ENCODE measurements at regions not wholly inside any gene's neighbourhood (a gene's known extent, or its start where the extent isn't known, plus 50 kb on each side); places are given as distances from the start of the nearest gene placed in this dataset.
A peak's percentile ranks its signal among the peaks of the same experiment; 100 is the strongest.

DNA sequence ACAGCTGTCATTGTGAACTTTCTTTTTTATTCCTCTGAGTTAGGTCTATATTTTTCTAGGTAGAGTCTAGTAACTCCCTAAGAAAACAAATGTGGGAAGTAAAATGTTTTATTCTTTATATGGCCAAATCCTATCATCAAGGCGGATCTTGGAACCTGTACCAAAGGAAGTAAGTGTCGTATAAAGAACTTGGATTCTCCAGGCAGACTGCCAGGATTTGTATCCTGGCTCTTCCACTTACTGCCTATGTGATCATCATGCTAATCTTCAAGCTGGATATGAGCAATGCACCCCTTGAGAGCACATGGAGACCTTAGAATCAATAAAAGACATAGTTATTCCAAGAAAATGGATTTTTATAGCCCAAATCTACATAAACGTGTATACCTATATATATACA, 286.5 kb downstream of the PCDH17 start:
- H3K9me3 ChIP-seq = no peaks in the 10 kb centered on the region
- H3K4me3 ChIP-seq = no peak overlapping the region
- H3K4me1 ChIP-seq = no peaks in the 10 kb centered on the region
- no peak overlapping the region for H3K27ac ChIP-seq
- TF ChIP-seq, protein P1, sequence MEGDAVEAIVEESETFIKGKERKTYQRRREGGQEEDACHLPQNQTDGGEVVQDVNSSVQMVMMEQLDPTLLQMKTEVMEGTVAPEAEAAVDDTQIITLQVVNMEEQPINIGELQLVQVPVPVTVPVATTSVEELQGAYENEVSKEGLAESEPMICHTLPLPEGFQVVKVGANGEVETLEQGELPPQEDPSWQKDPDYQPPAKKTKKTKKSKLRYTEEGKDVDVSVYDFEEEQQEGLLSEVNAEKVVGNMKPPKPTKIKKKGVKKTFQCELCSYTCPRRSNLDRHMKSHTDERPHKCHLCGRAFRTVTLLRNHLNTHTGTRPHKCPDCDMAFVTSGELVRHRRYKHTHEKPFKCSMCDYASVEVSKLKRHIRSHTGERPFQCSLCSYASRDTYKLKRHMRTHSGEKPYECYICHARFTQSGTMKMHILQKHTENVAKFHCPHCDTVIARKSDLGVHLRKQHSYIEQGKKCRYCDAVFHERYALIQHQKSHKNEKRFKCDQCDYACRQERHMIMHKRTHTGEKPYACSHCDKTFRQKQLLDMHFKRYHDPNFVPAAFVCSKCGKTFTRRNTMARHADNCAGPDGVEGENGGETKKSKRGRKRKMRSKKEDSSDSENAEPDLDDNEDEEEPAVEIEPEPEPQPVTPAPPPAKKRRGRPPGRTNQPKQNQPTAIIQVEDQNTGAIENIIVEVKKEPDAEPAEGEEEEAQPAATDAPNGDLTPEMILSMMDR (IDR thresholded peaks at IDR 0.05) = no peak
- no peak for TF ChIP-seq POLR2A (IDR thresholded peaks at IDR 0.05)
- H3K27me3 ChIP-seq = no peaks in the 10 kb centered on the region
- no peaks in the 10 kb centered on the region for H3K36me3 ChIP-seq
- DNase-seq = no peak

DNA sequence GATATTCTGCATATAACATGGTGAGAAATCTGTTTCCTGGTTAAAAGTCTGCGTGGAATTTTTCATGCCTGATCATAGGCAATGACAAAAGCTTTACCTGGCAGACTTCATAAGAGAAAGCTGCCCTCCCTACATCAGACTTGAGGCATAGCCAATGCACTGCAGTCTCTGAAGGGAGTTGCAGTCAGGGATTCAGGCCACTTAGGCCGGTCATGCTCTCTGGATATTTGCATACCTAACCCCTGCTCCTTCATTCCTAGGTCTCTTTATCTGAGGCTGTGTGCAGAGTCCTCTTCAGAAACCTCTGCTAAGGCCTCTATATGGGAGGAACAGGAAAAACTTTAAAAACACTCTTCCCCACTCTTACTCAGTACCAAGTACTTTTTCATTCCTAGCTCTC, 287.4 kb downstream of the PCDH17 start:
- Histone ChIP-seq H3K27ac (no peak overlapping the region), H3K4me1 (no peaks in the 10 kb centered on the region), H3K4me3 (no peak overlapping the region), H3K36me3 (no peaks in the 10 kb centered on the region), H3K9me3 (no peaks in the 10 kb centered on the region), H3K27me3 (no peaks in the 10 kb centered on the region)
- no peak for DNase-seq
- TF ChIP-seq, protein P1 (IDR thresholded peaks at IDR 0.05) = no peak
- no peak for TF ChIP-seq POLR2A (IDR thresholded peaks at IDR 0.05)

DNA sequence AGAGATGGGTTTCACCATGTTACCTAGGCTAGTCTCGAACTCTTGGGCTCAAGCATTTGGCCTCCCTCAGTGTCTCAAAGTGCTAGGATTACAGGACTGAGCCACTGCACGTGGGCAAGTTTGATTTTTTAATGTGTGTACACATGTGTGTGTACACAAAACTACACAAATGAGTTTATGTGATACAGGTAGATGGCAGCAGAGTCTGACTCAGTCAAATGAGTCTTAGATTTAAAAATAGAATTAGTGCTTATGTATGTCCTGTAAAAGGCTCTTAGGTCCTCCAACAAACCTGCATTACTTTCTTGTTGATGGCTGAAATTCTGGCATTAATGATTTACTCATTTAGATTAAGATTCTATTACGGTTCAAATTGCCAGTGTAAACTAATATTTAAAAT, 293.7 kb downstream of the PCDH17 start:
- no peaks in the 10 kb centered on the region for H3K4me1 ChIP-seq
- TF ChIP-seq POLR2A (IDR thresholded peaks at IDR 0.05) = no peak
- TF ChIP-seq, protein P1 (IDR thresholded peaks at IDR 0.05) = peak in 1 of 6 experiments; percentile 5
- DNase-seq = no peak

DNA sequence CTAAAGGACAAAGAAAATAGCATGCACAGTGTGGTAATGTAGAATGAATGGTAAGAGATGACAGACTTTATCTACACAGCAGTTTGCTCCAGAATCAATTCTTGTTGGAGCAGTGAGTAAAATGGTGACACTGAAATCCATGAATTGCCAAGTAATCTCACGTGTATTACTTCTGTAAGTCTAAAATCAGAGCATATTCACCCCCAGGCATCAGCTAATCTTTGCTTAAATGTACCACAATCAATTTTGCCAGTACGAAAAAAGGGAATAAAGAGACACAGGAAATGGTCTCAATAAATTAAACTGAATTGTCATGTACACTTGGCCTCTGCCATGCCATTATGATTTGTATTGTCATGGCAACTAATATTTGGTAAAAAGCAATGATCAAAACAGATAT, 294.2 kb downstream of the PCDH17 start:
- no peak overlapping the region for H3K27ac ChIP-seq

More for the DNA sequence above, 293.7 kb downstream of the PCDH17 start:
- H3K4me3 ChIP-seq = no peak overlapping the region
- no peaks in the 10 kb centered on the region for H3K9me3 ChIP-seq
- H3K27ac ChIP-seq = no peak overlapping the region
- no peaks in the 10 kb centered on the region for H3K27me3 ChIP-seq
- H3K36me3 ChIP-seq = no peaks in the 10 kb centered on the region

DNA sequence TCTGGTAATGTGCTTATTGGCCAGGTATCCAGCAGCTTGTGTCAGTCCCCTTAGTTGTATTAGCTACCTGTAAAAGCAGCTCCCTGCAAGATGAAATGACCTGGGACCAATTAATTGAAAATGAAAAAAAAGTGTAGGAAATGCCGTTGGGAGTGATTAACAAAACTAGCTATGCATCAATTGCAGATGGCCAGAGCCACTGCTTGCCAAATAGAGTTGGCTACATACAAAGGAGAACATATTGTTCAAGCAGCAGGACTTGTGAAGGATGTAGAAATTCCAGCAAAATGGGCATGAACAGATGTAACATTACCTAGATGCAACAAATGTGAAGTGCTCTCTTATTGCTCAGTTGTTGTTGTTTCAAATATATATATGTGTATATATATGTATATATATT, 300.5 kb downstream of the PCDH17 start:
- H3K27me3 ChIP-seq = no peaks in the 10 kb centered on the region
- H3K27ac ChIP-seq = no peak overlapping the region
- H3K9me3 ChIP-seq = no peaks in the 10 kb centered on the region
- H3K4me1 ChIP-seq = no peaks in the 10 kb centered on the region
- no peak overlapping the region for H3K4me3 ChIP-seq
- H3K36me3 ChIP-seq = no peaks in the 10 kb centered on the region
- no peak for TF ChIP-seq POLR2A (IDR thresholded peaks at IDR 0.05)
- TF ChIP-seq, protein P1 (IDR thresholded peaks at IDR 0.05) = no peak
- DNase-seq = no peak

More for the DNA sequence above, 294.2 kb downstream of the PCDH17 start:
- no peaks in the 10 kb centered on the region for H3K9me3 ChIP-seq
- TF ChIP-seq POLR2A (IDR thresholded peaks at IDR 0.05) = no peak
- TF ChIP-seq, protein P1 (IDR thresholded peaks at IDR 0.05) = no peak
- H3K4me1 ChIP-seq = no peaks in the 10 kb centered on the region
- no peaks in the 10 kb centered on the region for H3K36me3 ChIP-seq
- no peak overlapping the region for H3K4me3 ChIP-seq
- no peaks in the 10 kb centered on the region for H3K27me3 ChIP-seq
- no peak for DNase-seq

DNA sequence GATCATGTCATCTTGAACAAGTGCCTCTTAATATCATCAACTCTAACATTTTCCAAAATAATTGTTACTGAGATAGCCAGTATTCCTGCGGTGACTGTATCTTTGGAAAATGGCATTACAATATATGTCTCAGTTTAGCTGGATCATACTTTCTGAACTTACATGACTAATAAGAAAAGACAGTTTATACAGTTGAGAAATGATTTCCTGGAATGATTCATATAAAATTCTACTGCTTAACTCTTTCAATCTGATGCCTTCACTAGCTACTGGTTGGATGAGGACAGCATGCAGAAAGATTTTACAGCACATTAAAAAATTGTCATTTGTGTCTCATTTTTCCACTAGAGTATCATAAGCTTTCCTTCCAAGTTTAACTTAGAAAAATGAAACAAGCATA, 302.1 kb downstream of the PCDH17 start:
- DNase-seq = no peak
- no peaks in the 10 kb centered on the region for H3K27me3 ChIP-seq

More for the DNA sequence above, 302.1 kb downstream of the PCDH17 start:
- no peaks in the 10 kb centered on the region for H3K9me3 ChIP-seq
- no peak for TF ChIP-seq POLR2A (IDR thresholded peaks at IDR 0.05)
- TF ChIP-seq, protein P1 (IDR thresholded peaks at IDR 0.05) = no peak
- no peak overlapping the region for H3K4me3 ChIP-seq
- no peaks in the 10 kb centered on the region for H3K36me3 ChIP-seq
- no peaks in the 10 kb centered on the region for H3K4me1 ChIP-seq
- no peak overlapping the region for H3K27ac ChIP-seq

Data from Peyer's patch (tissue), 4 donors.